Thymus (tissue), 11 donors: ENCODE measurements at regions not wholly inside any gene's neighbourhood (a gene's known extent, or its start where the extent isn't known, plus 50 kb on each side); places are given as distances from the start of the nearest gene placed in this dataset.

Experiments used
- DNase-seq, 9 donors: peaks; one replicate each; pipeline ENCODE4 v3.0.0-alpha.2; 2013; ENCODE audit warnings: low spot score in 9 of 9, low read depth in 6 of 9, missing footprints in 1 of 9
- H3K27ac ChIP-seq, 2 donors: one replicate each; pipeline ENCODE4 v1.5.1; 2013; ENCODE audit warnings: control low read depth in 1 of 2, low read depth in 1 of 2, low read length in 1 of 2, mild to moderate bottlenecking in 1 of 2, moderate library complexity in 1 of 2
- H3K27me3 ChIP-seq, 2 donors: one replicate each; pipeline ENCODE4 v1.5.1; 2013; ENCODE audit warnings: low read length in 1 of 2; ENCODE audit not compliant: control insufficient read depth in 2 of 2, insufficient read depth in 1 of 2
- H3K36me3 ChIP-seq, 2 donors: one replicate each; pipeline ENCODE4 v1.5.1; 2013; ENCODE audit warnings: low read length in 1 of 2, mild to moderate bottlenecking in 1 of 2, moderate library complexity in 1 of 2; ENCODE audit not compliant: control insufficient read depth in 2 of 2, insufficient read depth in 2 of 2
- H3K4me1 ChIP-seq, 2 donors: one replicate each; pipeline ENCODE4 v1.5.1; 2013; ENCODE audit warnings: low read length in 2 of 2; ENCODE audit not compliant: control insufficient read depth in 2 of 2, insufficient read depth in 2 of 2
- H3K4me3 ChIP-seq, 2 donors: one replicate each; pipeline ENCODE4 v1.5.1; 2013; ENCODE audit warnings: low read length in 2 of 2, control low read depth in 1 of 2, mild to moderate bottlenecking in 1 of 2
- H3K9me3 ChIP-seq, 2 donors: one replicate each; pipeline ENCODE4 v1.5.1; 2013; ENCODE audit warnings: low read length in 1 of 2, mild to moderate bottlenecking in 1 of 2; ENCODE audit not compliant: control insufficient read depth in 2 of 2, insufficient read depth in 1 of 2
- WGBS: extraction: QIAGEN DNeasy Blood & Tissue Kit; methylation state at CpG from one replicate; pipeline ENCODE4 v1.1.7; 2013; 5-methylcytosine and 5-hydroxymethylcytosine counted together
- donor health status: healthy.

DNA sequence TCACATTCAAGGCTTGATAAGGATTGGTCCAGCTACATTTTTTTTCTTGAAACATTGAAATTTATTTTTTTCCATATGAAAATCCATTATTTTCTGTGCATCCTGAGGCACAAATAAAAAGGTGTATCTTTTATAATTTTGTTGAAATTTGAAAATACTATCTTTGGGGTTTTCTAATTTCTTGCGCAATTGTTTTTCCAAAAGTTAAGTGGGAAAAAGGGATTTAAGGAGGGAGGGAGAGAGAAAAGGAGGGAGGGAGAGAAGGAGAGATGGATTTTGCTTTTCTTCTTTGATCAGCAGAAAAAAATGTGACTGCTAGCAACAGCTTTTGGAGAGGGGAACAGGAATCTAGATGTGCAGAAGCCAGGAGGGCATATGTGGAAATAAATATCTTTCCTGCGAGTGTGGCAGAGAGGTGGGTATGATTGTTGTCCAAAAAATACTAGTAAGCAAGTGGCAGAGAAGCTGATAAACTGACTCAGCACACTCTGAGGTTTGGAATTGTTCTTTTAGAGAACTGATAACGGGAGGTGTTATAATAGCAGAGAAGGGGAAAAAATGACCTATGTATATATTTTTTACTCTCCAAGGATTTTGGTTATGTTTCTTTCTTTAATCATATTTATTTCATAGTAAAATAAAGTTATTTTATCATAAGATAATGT, 61.2 kb upstream of the EDNRB start:
- no peaks in the 10 kb centered on the region for H3K4me1 ChIP-seq

GRCh38 chr13:77975358-77976042, 56.9 kb upstream of the EDNRB start:
- H3K9me3 ChIP-seq, result no peaks in the 10 kb centered on the region
- H3K4me3 ChIP-seq, result no peak overlapping the region
- H3K4me1 ChIP-seq, result no peaks in the 10 kb centered on the region
- no peaks in the 10 kb centered on the region for H3K36me3 ChIP-seq
- DNase-seq, result no peak
- H3K27ac ChIP-seq, result no peak overlapping the region
- 95% methylated on average over 14 of the region's 14 CpGs for WGBS
- no peaks in the 10 kb centered on the region for H3K27me3 ChIP-seq

More for the DNA sequence above, 61.2 kb upstream of the EDNRB start:
- Histone ChIP-seq H3K36me3 (no peaks in the 10 kb centered on the region), H3K9me3 (no peaks in the 10 kb centered on the region), H3K4me3 (no peak overlapping the region), H3K27ac (no peak overlapping the region), H3K27me3 (no peaks in the 10 kb centered on the region)
- DNase-seq, result no peak
- WGBS, result 97% methylated on average over 3 of the region's 3 CpGs

GRCh38 chr13:77969299-77969698, 50.7 kb upstream of the EDNRB start:
- Histone ChIP-seq H3K36me3 (no peaks in the 10 kb centered on the region), H3K27me3 (no peaks in the 10 kb centered on the region), H3K9me3 (no peaks in the 10 kb centered on the region), H3K27ac (no peak overlapping the region), H3K4me3 (no peak overlapping the region), H3K4me1 (no peaks in the 10 kb centered on the region)
- 96% methylated on average over 5 of the region's 5 CpGs for WGBS
- DNase-seq, result no peak
